ENCODE measurements at regions not wholly inside any gene's neighbourhood (a gene's known extent, or its start where the extent isn't known, plus 50 kb on each side); places are given as distances from the start of the nearest gene placed in this dataset.
"Not testable (repeated sequence)": the region's sequence is repeated elsewhere in the genome, so short reads cannot be mapped to it uniquely, and the experiment has no call there.

- H3K4me1 ChIP-seq (ENCODE audit: insufficient read depth, insufficient read length) = no peaks in the 10 kb centered on the region
- H3K9ac ChIP-seq (ENCODE audit: insufficient read length, low read depth) = no peak overlapping the region
- H3K27me3 ChIP-seq (ENCODE audit: insufficient read depth, insufficient read length) = no peaks in the 10 kb centered on the region
- DNase-seq (ENCODE audit: low read depth, low spot score) = no peak
- H3K4me3 ChIP-seq (ENCODE audit: insufficient read length, low read depth) = no peak overlapping the region
- TF ChIP-seq ZNF274 (IDR thresholded peaks at IDR 0.05; ENCODE audit: low read depth, low read length) (no peak), YY1 (IDR thresholded peaks at IDR 0.05; ENCODE audit: insufficient read depth, insufficient read length) (no peak), SUZ12 (IDR thresholded peaks at IDR 0.05; ENCODE audit: extremely low read depth, insufficient read depth, insufficient read length) (no peak)
- H3K36me3 ChIP-seq (ENCODE audit: insufficient read depth, insufficient read length, low read length) = no peaks in the 10 kb centered on the region
- no peaks in the 10 kb centered on the region for H3K9me3 ChIP-seq (ENCODE audit: insufficient read depth, low read length)
Observed at GRCh38 chr4:112732142-112732541, 95.2 kb downstream of the LARP7 start.

GRCh38 chr4:112735474-112735951 is 98.6 kb downstream of the LARP7 start:
- Histone ChIP-seq H3K27me3 (ENCODE audit: insufficient read depth, insufficient read length) (no peaks in the 10 kb centered on the region), H3K4me1 (ENCODE audit: insufficient read depth, insufficient read length) (no peaks in the 10 kb centered on the region), H3K4me3 (ENCODE audit: insufficient read length, low read depth) (no peak overlapping the region), H3K36me3 (ENCODE audit: insufficient read depth, insufficient read length, low read length) (no peaks in the 10 kb centered on the region), H3K9ac (ENCODE audit: insufficient read length, low read depth) (no peak overlapping the region), H3K9me3 (ENCODE audit: insufficient read depth, low read length) (no peaks in the 10 kb centered on the region)
- TF ChIP-seq ZNF274 (IDR thresholded peaks at IDR 0.05; ENCODE audit: low read depth, low read length) (no peak), YY1 (IDR thresholded peaks at IDR 0.05; ENCODE audit: insufficient read depth, insufficient read length) (no peak), SUZ12 (IDR thresholded peaks at IDR 0.05; ENCODE audit: extremely low read depth, insufficient read depth, insufficient read length) (no peak)
- DNase-seq (ENCODE audit: low read depth, low spot score) = no peak

DNA sequence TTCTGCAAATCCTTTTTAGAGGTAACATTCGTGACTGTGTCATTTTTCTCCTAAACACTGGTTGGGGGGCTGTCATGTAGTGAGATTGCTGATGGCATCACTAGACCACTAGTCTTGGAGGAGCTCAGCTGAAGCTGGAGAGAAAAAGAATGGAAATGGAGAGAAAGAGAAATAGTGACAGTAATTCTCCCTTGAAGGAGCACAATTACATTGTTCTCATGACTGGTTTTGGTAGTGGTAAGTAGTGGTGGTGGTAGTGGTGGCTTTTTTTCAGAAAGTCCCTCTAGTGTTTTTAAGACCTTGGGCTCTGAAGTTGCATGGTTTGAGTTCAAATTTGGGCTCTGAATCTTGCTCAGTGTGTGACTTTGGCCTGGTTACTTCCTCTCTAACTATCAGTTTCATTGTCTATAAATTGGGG is 99.8 kb downstream of the LARP7 start:
- no peak for DNase-seq (ENCODE audit: low read depth, low spot score)
- Histone ChIP-seq H3K27me3 (ENCODE audit: insufficient read depth, insufficient read length) (no peaks in the 10 kb centered on the region), H3K4me3 (ENCODE audit: insufficient read length, low read depth) (no peak overlapping the region)

GRCh38 chr4:112739442-112739841 is 102.5 kb downstream of the LARP7 start:
- H3K4me1 ChIP-seq (ENCODE audit: insufficient read depth, insufficient read length) = no peaks in the 10 kb centered on the region
- DNase-seq (ENCODE audit: low read depth, low spot score) = no peak
- H3K4me3 ChIP-seq (ENCODE audit: insufficient read length, low read depth) = no peak overlapping the region
- TF ChIP-seq ZNF274 (IDR thresholded peaks at IDR 0.05; ENCODE audit: low read depth, low read length) (no peak), SUZ12 (IDR thresholded peaks at IDR 0.05; ENCODE audit: extremely low read depth, insufficient read depth, insufficient read length) (no peak), YY1 (IDR thresholded peaks at IDR 0.05; ENCODE audit: insufficient read depth, insufficient read length) (no peak)
- H3K9me3 ChIP-seq (ENCODE audit: insufficient read depth, low read length) = no peaks in the 10 kb centered on the region
- H3K27me3 ChIP-seq (ENCODE audit: insufficient read depth, insufficient read length) = no peaks in the 10 kb centered on the region
- H3K36me3 ChIP-seq (ENCODE audit: insufficient read depth, insufficient read length, low read length) = no peaks in the 10 kb centered on the region
- no peak overlapping the region for H3K9ac ChIP-seq (ENCODE audit: insufficient read length, low read depth)

More for the DNA sequence above, 99.8 kb downstream of the LARP7 start:
- Histone ChIP-seq H3K9ac (ENCODE audit: insufficient read length, low read depth) (no peak overlapping the region), H3K36me3 (ENCODE audit: insufficient read depth, insufficient read length, low read length) (no peaks in the 10 kb centered on the region), H3K9me3 (ENCODE audit: insufficient read depth, low read length) (no peaks in the 10 kb centered on the region), H3K4me1 (ENCODE audit: insufficient read depth, insufficient read length) (no peaks in the 10 kb centered on the region)
- TF ChIP-seq YY1 (IDR thresholded peaks at IDR 0.05; ENCODE audit: insufficient read depth, insufficient read length) (no peak), ZNF274 (IDR thresholded peaks at IDR 0.05; ENCODE audit: low read depth, low read length) (no peak), SUZ12 (IDR thresholded peaks at IDR 0.05; ENCODE audit: extremely low read depth, insufficient read depth, insufficient read length) (no peak)

DNA sequence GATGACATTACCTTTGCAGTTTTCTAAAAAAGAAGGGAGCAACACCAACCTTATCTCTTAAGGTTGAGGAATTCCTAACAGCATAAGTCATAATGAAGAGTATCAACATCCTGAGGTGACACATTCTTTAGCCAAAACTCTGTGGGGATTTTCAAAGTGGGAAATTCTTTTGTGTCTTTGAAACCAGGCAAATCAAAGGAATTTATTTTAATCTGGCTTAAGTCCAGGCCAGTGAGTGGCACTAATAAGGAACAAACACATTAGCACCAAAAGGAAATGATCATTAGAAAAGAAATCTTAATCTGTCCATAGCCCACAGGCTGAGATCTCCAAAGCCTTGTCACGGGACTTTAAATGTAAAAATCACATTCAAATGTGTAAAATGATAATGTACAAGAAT is 110.1 kb downstream of the LARP7 start:
- H3K36me3 ChIP-seq (ENCODE audit: insufficient read depth, insufficient read length, low read length) = peaks cover 11% of the 10 kb centered on the region
- TF ChIP-seq ZNF274 (IDR thresholded peaks at IDR 0.05; ENCODE audit: low read depth, low read length) = no peak
- TF ChIP-seq YY1 (IDR thresholded peaks at IDR 0.05; ENCODE audit: insufficient read depth, insufficient read length) = no peak
- TF ChIP-seq SUZ12 (IDR thresholded peaks at IDR 0.05; ENCODE audit: extremely low read depth, insufficient read depth, insufficient read length) = no peak

GRCh38 chr4:112748352-112748878 is 111.5 kb downstream of the LARP7 start:
- Histone ChIP-seq H3K4me3 (ENCODE audit: insufficient read length, low read depth) (no peak overlapping the region), H3K9ac (ENCODE audit: insufficient read length, low read depth) (no peak overlapping the region), H3K27me3 (ENCODE audit: insufficient read depth, insufficient read length) (no peaks in the 10 kb centered on the region), H3K4me1 (ENCODE audit: insufficient read depth, insufficient read length) (no peaks in the 10 kb centered on the region), H3K9me3 (ENCODE audit: insufficient read depth, low read length) (no peaks in the 10 kb centered on the region), H3K36me3 (ENCODE audit: insufficient read depth, insufficient read length, low read length) (peaks cover 18% of the 10 kb centered on the region)
- DNase-seq (ENCODE audit: low read depth, low spot score) = no peak
- TF ChIP-seq ZNF274 (IDR thresholded peaks at IDR 0.05; ENCODE audit: low read depth, low read length) (no peak), SUZ12 (IDR thresholded peaks at IDR 0.05; ENCODE audit: extremely low read depth, insufficient read depth, insufficient read length) (no peak), YY1 (IDR thresholded peaks at IDR 0.05; ENCODE audit: insufficient read depth, insufficient read length) (no peak)

More for the DNA sequence above, 110.1 kb downstream of the LARP7 start:
- H3K27me3 ChIP-seq (ENCODE audit: insufficient read depth, insufficient read length) = no peaks in the 10 kb centered on the region
- DNase-seq (ENCODE audit: low read depth, low spot score) = peak; percentile 66
- no peak overlapping the region for H3K4me3 ChIP-seq (ENCODE audit: insufficient read length, low read depth)
- H3K9me3 ChIP-seq (ENCODE audit: insufficient read depth, low read length) = no peaks in the 10 kb centered on the region
- no peaks in the 10 kb centered on the region for H3K4me1 ChIP-seq (ENCODE audit: insufficient read depth, insufficient read length)
- H3K9ac ChIP-seq (ENCODE audit: insufficient read length, low read depth) = no peak overlapping the region

DNA sequence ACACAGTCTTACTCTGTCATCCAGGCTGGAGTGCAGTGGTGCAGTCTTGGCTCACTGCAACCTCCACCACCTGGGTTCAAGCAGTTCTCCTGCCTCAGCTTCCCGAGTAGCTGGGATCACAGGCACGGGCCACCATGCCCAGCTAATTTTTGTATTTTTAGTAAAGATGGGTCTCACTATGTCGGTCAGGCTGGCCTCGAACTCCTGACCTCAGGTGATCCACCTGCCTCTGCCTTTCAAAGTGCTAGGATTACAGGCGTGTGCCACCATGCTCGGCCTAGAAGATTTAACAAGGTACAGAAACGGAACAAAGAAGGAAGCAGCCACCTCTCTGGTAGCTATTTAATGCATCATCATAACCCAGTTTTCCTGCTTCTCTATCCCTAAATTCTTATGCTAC is 113.8 kb downstream of the LARP7 start:
- H3K4me3 ChIP-seq (ENCODE audit: insufficient read length, low read depth); H3K9me3 ChIP-seq (ENCODE audit: insufficient read depth, low read length); DNase-seq (ENCODE audit: low read depth, low spot score); H3K4me1 ChIP-seq (ENCODE audit: insufficient read depth, insufficient read length); H3K27me3 ChIP-seq (ENCODE audit: insufficient read depth, insufficient read length): not testable (repeated sequence)
- Histone ChIP-seq H3K9ac (ENCODE audit: insufficient read length, low read depth) (peak overlapping the region; percentile 74), H3K36me3 (ENCODE audit: insufficient read depth, insufficient read length, low read length) (peaks cover 19% of the 10 kb centered on the region)
